Endothelial cell of hepatic sinusoid (primary cell): ENCODE measurements at regions not wholly inside any gene's neighbourhood (a gene's known extent, or its start where the extent isn't known, plus 50 kb on each side); places are given as distances from the start of the nearest gene placed in this dataset.

Source experiments
- in situ Hi-C: cut with HindIII; loops from 2 replicates; pipeline ENCODE4 v1.10.0; 2017; ENCODE audit warnings: low sequenced_read_pairs

GRCh38 chr3:13715167-13715954 lies 164.5 kb downstream of the WNT7A start:
- in situ Hi-C loops, result no loop called here

- in situ Hi-C loops, result no loop called here
These were observed 165.5 kb downstream of the FBLN2 start for GRCh38 chr3:13714251-13714916.

- in situ Hi-C loops, result no loop called here
These were observed 164.5 kb downstream of the FBLN2 start for GRCh38 chr3:13713396-13713795.

- in situ Hi-C loops, result no loop called here
These were observed 163.8 kb downstream of the FBLN2 start for GRCh38 chr3:13712682-13713180.

- in situ Hi-C loops, result no loop called here
These were observed 163.2 kb downstream of the FBLN2 start for GRCh38 chr3:13711911-13712650.

GRCh38 chr3:13710251-13710650 lies 161.3 kb downstream of the FBLN2 start:
- in situ Hi-C loops, result no loop called here

- in situ Hi-C loops, result no loop called here
These were observed 160.8 kb downstream of the FBLN2 start for GRCh38 chr3:13709706-13710105.

- in situ Hi-C loops, result no loop called here
These were observed 160.1 kb downstream of the FBLN2 start for GRCh38 chr3:13708871-13709595.

GRCh38 chr3:13708301-13708700 lies 159.4 kb downstream of the FBLN2 start:
- in situ Hi-C loops, result no loop called here

GRCh38 chr3:13707456-13707855 lies 158.5 kb downstream of the FBLN2 start:
- in situ Hi-C loops, result no loop called here

- in situ Hi-C loops, result no loop called here
These were observed 158.0 kb downstream of the FBLN2 start for GRCh38 chr3:13706886-13707285.

GRCh38 chr3:13706451-13706850 lies 157.5 kb downstream of the FBLN2 start:
- in situ Hi-C loops, result no loop called here

- in situ Hi-C loops, result no loop called here
These were observed 156.9 kb downstream of the FBLN2 start for GRCh38 chr3:13705702-13706280.

- in situ Hi-C loops, result no loop called here
These were observed 156.1 kb downstream of the FBLN2 start for GRCh38 chr3:13705051-13705450.

GRCh38 chr3:13704174-13704573 lies 155.2 kb downstream of the FBLN2 start:
- in situ Hi-C loops, result no loop called here

GRCh38 chr3:13703071-13703470 lies 154.1 kb downstream of the FBLN2 start:
- in situ Hi-C loops, result no loop called here

GRCh38 chr3:13702286-13702685 lies 153.4 kb downstream of the FBLN2 start:
- in situ Hi-C loops, result no loop called here

- in situ Hi-C loops, result no loop called here
These were observed 152.0 kb downstream of the FBLN2 start for GRCh38 chr3:13700889-13701288.

GRCh38 chr3:13700362-13700761 lies 151.4 kb downstream of the FBLN2 start:
- in situ Hi-C loops, result no loop called here

GRCh38 chr3:13696699-13697098 lies 147.8 kb downstream of the FBLN2 start:
- in situ Hi-C loops, result no loop called here

- in situ Hi-C loops, result no loop called here
These were observed 144.5 kb downstream of the FBLN2 start for GRCh38 chr3:13693441-13693840.
